ENCODE measurements at regions not wholly inside any gene's neighbourhood (a gene's known extent, or its start where the extent isn't known, plus 50 kb on each side); places are given as distances from the start of the nearest gene placed in this dataset.
A peak's percentile ranks its signal among the peaks of the same experiment; 100 is the strongest.

DNA sequence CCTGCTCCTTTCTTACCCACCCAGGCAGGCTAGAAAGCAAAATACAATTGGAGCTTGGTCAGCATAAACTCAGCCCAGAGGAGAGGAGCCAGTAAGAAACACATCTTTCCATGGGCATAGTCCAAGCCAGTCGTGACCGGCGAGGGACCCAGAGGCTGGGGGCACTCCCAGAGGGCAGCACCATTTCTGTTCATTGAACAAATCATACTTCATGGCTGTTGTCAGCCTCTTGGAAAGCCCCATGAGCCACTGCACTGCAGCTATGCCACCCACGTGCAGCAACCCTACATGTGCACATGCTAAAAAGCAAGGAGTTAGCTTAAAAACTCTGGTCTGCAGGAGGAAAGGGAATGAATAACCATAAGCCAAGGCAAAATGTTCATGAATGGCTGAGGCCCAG lies 90.0 kb upstream of the CDKN3 start:
- DNase-seq, result no peak
- H3K4me3 Mint-ChIP-seq, result no peak overlapping the region
- H3K4me1 Mint-ChIP-seq, result no peaks in the 10 kb centered on the region
- peaks cover 3% of the 10 kb centered on the region for H3K27me3 Mint-ChIP-seq
- no peak overlapping the region for H3K27ac Mint-ChIP-seq
- H3K36me3 Mint-ChIP-seq (ENCODE audit: low read depth), result no peaks in the 10 kb centered on the region
- H3K9me3 Mint-ChIP-seq, result no peaks in the 10 kb centered on the region
- intact Hi-C loops (cut with micrococcal nuclease), result no loop called here

DNA sequence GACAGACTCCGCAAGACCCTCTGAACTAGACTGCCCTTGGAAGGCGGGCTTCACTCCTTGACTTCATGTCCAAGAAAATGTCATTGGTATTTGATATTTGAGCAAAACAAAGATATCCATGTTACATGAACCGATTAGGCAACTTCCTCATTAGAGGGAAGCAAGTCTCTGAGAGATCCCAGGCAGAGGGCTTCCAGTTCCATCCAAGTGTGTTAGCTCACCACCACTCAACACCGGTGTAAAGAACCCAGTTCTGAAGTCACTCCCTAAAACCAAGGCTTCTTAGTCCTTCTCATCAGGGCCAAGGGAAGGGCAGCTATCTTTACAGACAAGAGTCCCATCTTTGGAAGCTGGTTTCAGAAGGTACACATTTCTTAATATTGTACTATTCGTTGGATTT lies 87.2 kb upstream of the CDKN3 start:
- H3K4me1 Mint-ChIP-seq, result no peaks in the 10 kb centered on the region
- H3K9me3 Mint-ChIP-seq, result no peaks in the 10 kb centered on the region
- intact Hi-C loops (cut with micrococcal nuclease), result no loop called here
- no peaks in the 10 kb centered on the region for H3K36me3 Mint-ChIP-seq (ENCODE audit: low read depth)
- no peak for DNase-seq
- H3K27me3 Mint-ChIP-seq, result peaks cover 3% of the 10 kb centered on the region
- no peak overlapping the region for H3K4me3 Mint-ChIP-seq
- H3K27ac Mint-ChIP-seq, result no peak overlapping the region

DNA sequence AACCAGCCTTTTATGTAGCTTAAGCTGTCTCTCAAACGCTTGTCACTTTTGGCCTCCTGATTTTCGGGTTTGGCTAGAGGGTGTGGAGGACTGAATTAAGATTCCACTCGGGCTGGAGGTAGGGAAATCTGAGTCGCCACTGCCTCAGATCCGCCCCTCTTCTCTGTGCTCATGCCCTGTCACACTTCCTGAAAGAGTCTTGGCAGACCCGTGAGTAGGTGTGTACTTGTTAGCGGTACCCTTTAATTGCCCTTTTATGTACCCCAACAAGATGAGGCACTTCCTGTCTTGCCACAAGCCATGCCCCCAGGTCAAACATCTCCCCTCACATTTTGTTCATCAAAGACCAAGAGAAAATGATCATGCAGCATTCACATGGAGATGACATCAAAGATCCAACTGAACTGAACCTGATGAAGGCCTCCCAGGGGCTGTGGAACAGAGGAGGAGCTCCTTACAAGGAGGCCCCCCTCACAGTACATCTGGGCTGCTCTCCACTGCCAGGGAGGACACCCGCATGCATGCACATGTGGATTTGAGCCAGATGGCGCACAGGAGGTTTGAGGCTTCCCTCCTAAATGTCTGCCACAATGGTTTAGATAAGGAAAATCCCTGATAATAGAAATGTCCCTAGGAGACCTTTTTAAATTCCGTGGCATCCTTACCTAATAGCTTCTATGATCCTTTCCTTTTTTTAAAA lies 86.5 kb upstream of the CDKN3 start:
- Mint-ChIP-seq H3K9me3 (no peaks in the 10 kb centered on the region), H3K4me1 (no peaks in the 10 kb centered on the region)
- DNase-seq, result no peak

GRCh38 chr14:54310851-54311228 lies 86.0 kb upstream of the CDKN3 start:
- Mint-ChIP-seq H3K9me3 (no peaks in the 10 kb centered on the region), H3K4me1 (no peaks in the 10 kb centered on the region), H3K4me3 (no peak overlapping the region), H3K27me3 (no peaks in the 10 kb centered on the region), H3K36me3 (ENCODE audit: low read depth) (no peaks in the 10 kb centered on the region), H3K27ac (no peak overlapping the region)
- no peak for DNase-seq
- intact Hi-C loops (cut with micrococcal nuclease), result no loop called here

More for the DNA sequence above, 86.5 kb upstream of the CDKN3 start:
- no peaks in the 10 kb centered on the region for H3K36me3 Mint-ChIP-seq (ENCODE audit: low read depth)
- H3K27ac Mint-ChIP-seq, result no peak overlapping the region
- peaks cover 3% of the 10 kb centered on the region for H3K27me3 Mint-ChIP-seq
- no peak overlapping the region for H3K4me3 Mint-ChIP-seq
- intact Hi-C loops (cut with micrococcal nuclease), result no loop called here

DNA sequence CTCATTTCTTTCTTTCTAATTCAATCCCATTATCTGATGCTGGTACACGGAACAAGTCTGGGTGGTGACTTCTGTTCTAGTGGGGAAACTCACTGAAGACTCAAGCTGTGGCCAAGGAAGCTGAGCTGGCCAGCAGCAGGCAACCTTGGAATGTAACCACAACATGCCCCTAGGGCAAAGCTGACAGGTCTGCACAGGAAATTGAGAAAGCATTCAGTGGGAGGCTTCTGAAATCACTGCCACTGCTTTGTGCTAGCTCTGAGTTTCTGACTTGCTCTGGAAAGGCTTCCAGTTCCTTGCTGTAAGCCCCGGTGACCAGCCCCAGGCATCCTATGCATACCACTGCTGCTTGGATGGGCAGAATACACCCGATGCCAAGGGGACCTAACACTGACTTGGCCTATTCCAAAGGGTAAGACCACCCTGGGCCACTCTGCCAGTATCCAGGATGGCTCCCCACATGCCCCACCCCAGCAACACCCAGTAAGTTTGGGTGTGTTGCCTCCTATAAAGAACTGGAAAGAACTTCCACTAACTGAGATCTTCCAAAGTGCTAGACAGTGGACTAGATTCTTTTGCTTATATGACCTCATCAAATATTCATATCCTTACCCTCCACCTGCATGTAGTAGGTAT lies 84.5 kb upstream of the CDKN3 start:
- Mint-ChIP-seq H3K27me3 (no peaks in the 10 kb centered on the region), H3K27ac (no peak overlapping the region), H3K36me3 (ENCODE audit: low read depth) (no peaks in the 10 kb centered on the region), H3K9me3 (no peaks in the 10 kb centered on the region), H3K4me3 (no peak overlapping the region), H3K4me1 (no peaks in the 10 kb centered on the region)
- intact Hi-C loops (cut with micrococcal nuclease), result no loop called here
- DNase-seq, result no peak

DNA sequence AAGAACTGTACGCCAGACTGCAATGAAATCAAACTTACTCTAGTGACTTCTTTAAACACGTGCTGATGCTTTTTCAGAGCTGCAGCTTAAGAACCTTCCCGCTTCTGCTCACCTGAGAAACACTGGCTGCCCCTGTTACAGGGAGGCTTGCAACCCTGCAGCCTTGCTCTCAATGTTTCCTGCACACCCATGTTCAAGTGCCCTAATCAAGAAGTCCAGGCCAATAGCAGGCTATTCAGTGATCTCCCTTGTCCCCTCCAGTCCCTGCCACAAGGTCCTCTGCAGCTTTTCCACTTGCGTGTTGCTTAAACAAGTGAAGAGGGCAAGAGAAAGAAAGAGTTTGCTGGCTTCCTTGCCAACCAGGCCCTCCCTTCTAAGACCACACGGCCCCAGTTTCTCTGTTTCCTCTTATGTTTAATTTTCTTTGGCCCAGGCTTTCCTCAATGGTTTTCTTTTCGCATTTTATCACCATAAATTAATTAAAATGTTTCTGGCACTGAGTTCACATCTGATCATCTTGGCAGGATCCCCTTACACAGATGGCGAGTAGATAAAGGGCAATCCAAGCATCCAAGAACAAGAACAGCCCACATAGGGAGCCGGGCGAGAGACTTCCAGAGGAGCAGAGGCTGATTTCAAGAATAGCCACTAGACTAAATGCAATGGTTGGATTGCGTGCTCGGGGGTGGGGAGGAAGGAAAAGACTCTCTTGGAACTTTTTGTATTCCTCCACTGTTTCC lies 82.3 kb upstream of the CDKN3 start:
- H3K27ac Mint-ChIP-seq, result no peak overlapping the region
- H3K4me1 Mint-ChIP-seq, result no peaks in the 10 kb centered on the region
- no peak for DNase-seq
- intact Hi-C loops (cut with micrococcal nuclease), result no loop called here
- no peaks in the 10 kb centered on the region for H3K36me3 Mint-ChIP-seq (ENCODE audit: low read depth)
- no peak overlapping the region for H3K4me3 Mint-ChIP-seq
- peaks cover 2% of the 10 kb centered on the region for H3K27me3 Mint-ChIP-seq
- H3K9me3 Mint-ChIP-seq, result no peaks in the 10 kb centered on the region

DNA sequence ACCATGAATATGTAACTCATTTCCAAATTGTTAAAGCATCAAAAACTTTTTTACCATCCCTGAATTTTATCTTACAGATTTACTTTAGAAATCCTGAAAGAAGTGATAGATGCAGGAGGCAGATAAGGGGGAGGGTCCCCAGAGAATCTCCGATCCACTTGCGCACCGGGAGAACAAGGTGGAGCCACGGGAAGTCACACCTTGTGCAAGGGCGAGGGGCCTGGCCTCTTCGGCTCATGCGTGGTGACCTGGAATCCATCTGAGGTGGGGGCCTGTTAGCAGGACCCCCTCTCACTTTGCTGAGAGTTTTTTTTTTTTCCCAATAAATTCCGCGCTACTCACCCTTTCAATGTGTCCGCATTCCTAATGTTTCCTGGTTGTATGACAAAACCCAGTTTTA lies 80.2 kb upstream of the CDKN3 start:
- intact Hi-C loops (cut with micrococcal nuclease), result no loop called here
- no peak overlapping the region for H3K4me3 Mint-ChIP-seq
- H3K27ac Mint-ChIP-seq, result no peak overlapping the region
- H3K36me3 Mint-ChIP-seq (ENCODE audit: low read depth), result no peaks in the 10 kb centered on the region
- no peaks in the 10 kb centered on the region for H3K9me3 Mint-ChIP-seq
- DNase-seq, result no peak
- H3K4me1 Mint-ChIP-seq, result no peaks in the 10 kb centered on the region
- peaks cover 2% of the 10 kb centered on the region for H3K27me3 Mint-ChIP-seq

GRCh38 chr14:54317391-54317790 lies 79.4 kb upstream of the CDKN3 start:
- no peaks in the 10 kb centered on the region for H3K9me3 Mint-ChIP-seq
- no peak overlapping the region for H3K4me3 Mint-ChIP-seq
- H3K27me3 Mint-ChIP-seq, result peaks cover 2% of the 10 kb centered on the region
- H3K27ac Mint-ChIP-seq, result no peak overlapping the region
- H3K4me1 Mint-ChIP-seq, result no peaks in the 10 kb centered on the region
- DNase-seq, result no peak
- intact Hi-C loops (cut with micrococcal nuclease), result no loop called here
- no peaks in the 10 kb centered on the region for H3K36me3 Mint-ChIP-seq (ENCODE audit: low read depth)

GRCh38 chr14:54322246-54322645 lies 74.6 kb upstream of the CDKN3 start:
- no peak overlapping the region for H3K4me3 Mint-ChIP-seq
- DNase-seq, result no peak

DNA sequence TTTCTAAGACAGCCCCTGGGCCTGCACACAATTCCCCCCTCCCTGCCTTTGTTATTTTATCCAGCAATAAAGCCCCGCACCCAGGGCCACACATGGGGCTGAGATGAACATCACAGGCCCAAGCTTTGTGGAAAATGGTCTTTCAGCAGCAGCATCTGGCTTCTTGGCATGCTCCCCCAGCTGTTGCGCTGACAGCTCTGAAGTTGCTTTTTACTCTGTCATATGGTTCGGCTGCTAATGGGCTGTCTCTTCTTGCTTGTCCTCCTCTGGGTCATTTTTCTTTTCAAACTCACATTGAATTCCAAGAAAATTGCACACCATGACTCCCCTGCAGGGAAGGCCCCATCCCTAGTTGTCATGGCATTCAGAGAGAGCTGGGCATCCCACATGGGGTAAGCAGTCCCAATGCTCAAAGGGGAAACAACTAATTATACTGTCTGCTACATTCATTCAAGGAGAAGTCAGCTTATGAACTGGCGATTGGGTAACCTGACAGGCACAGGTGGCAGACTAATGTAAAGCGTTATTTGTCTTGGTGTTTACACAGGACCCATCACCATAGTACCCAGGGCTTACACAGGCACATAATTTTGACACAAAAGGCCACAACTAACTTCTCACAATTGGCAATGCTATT lies 74.0 kb upstream of the CDKN3 start:
- Mint-ChIP-seq H3K9me3 (no peaks in the 10 kb centered on the region), H3K4me3 (no peak overlapping the region), H3K4me1 (no peaks in the 10 kb centered on the region), H3K27ac (no peak overlapping the region), H3K36me3 (ENCODE audit: low read depth) (no peaks in the 10 kb centered on the region), H3K27me3 (peaks cover 10% of the 10 kb centered on the region)
- intact Hi-C loops (cut with micrococcal nuclease), result no loop called here
- no peak for DNase-seq

More at GRCh38 chr14:54322246-54322645, 74.6 kb upstream of the CDKN3 start:
- Mint-ChIP-seq H3K9me3 (no peaks in the 10 kb centered on the region), H3K27me3 (peaks cover 10% of the 10 kb centered on the region), H3K4me1 (no peaks in the 10 kb centered on the region), H3K27ac (no peak overlapping the region), H3K36me3 (ENCODE audit: low read depth) (no peaks in the 10 kb centered on the region)
- intact Hi-C loops (cut with micrococcal nuclease), result no loop called here

- Mint-ChIP-seq H3K27ac (no peak overlapping the region), H3K4me1 (no peaks in the 10 kb centered on the region), H3K9me3 (no peaks in the 10 kb centered on the region), H3K4me3 (no peak overlapping the region), H3K36me3 (ENCODE audit: low read depth) (no peaks in the 10 kb centered on the region), H3K27me3 (peaks cover 14% of the 10 kb centered on the region)
- intact Hi-C loops (cut with micrococcal nuclease), result no loop called here
- DNase-seq, result no peak
These were observed 71.0 kb upstream of the CDKN3 start for GRCh38 chr14:54325766-54326165.

DNA sequence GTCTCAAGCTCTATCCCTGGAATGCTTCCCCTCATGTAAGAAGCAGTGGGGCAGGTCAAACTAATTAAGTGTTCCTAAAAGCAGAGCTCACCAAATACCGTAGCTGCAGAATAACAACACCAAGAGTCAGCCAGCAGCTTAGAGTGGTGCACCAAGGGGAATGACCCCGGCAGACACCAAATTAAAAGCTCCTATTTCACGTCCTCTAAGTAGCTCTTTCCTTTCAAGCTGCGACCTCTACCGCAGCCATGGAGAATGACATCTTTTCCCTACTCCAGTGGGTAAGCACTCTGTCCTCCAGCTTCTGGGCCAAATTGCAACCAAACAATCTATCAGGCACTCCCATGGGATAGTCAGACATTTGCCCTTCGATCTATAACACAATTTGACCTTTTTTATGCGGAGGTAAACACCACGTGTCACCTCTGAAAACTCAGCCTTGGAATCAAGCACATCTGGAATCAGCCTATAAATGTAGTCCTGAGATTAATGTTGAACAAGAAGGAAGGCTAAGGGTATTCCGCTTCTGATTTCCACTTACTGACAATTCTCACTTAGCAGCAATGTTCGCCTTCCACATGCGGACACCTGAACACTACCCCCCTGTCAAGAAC lies 67.6 kb upstream of the CDKN3 start:
- Mint-ChIP-seq H3K27me3 (peaks cover 25% of the 10 kb centered on the region), H3K4me1 (no peaks in the 10 kb centered on the region), H3K36me3 (ENCODE audit: low read depth) (no peaks in the 10 kb centered on the region), H3K9me3 (no peaks in the 10 kb centered on the region), H3K4me3 (no peak overlapping the region), H3K27ac (no peak overlapping the region)
- intact Hi-C loops (cut with micrococcal nuclease), result no loop called here
- peak; percentile 61 for DNase-seq

DNA sequence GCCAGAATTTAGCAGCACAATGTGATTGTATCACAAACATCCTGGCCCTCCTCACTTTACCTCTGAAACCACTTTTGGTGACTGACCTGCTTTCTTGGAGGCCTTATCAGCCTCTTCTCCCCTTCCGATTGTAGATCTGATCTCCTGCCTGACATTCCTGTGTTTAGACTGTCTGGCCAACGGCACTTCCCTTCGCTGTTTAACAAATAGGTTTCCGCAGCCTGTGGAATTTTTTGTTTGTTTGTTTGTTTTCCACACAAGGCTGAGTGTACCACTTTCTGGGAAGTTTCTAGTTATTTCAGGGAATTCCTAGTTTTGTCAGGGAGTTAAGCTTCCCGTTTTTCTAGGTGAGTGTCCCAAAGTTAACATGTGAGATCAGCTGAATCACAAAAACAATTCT lies 65.9 kb upstream of the CDKN3 start:
- H3K27me3 Mint-ChIP-seq, result peaks cover 23% of the 10 kb centered on the region

GRCh38 chr14:54331516-54331915 lies 65.3 kb upstream of the CDKN3 start:
- no peak for DNase-seq
- Mint-ChIP-seq H3K36me3 (ENCODE audit: low read depth) (no peaks in the 10 kb centered on the region), H3K27ac (no peak overlapping the region), H3K4me1 (no peaks in the 10 kb centered on the region), H3K4me3 (no peak overlapping the region), H3K9me3 (no peaks in the 10 kb centered on the region), H3K27me3 (peaks cover 21% of the 10 kb centered on the region)
- intact Hi-C loops (cut with micrococcal nuclease), result no loop called here

More for the DNA sequence above, 65.9 kb upstream of the CDKN3 start:
- intact Hi-C loops (cut with micrococcal nuclease), result no loop called here
- no peak for DNase-seq
- H3K27ac Mint-ChIP-seq, result no peak overlapping the region
- no peaks in the 10 kb centered on the region for H3K9me3 Mint-ChIP-seq
- no peaks in the 10 kb centered on the region for H3K36me3 Mint-ChIP-seq (ENCODE audit: low read depth)
- H3K4me1 Mint-ChIP-seq, result no peaks in the 10 kb centered on the region
- H3K4me3 Mint-ChIP-seq, result no peak overlapping the region
